ENCODE measurements at regions not wholly inside any gene's neighbourhood (a gene's known extent, or its start where the extent isn't known, plus 50 kb on each side); places are given as distances from the start of the nearest gene placed in this dataset.

DNA sequence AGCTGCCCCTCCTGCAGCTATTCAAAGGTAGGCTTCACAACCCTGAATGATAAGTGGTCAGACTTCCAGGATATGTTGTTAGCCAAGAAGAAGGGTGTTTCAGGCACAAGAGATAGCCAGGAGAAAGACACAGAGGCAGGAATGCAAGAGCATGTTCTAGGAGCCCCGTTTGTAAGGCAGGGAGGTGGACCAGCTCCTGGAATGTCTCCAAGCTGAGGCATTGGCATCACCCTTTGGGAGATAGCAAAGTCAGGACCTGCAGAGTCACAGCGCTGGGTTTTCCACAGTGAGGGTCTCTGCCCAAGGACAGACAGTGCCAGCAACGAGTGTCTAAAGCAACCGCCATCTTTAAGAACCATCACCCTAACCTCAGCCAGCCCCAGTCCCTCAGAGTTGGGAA lies 484.5 kb upstream of the ZMIZ1 start:
- BruUV-seq (replicated peaks): no TSS peak
- DNase-seq (ENCODE audit: low spot score): no peak
- no peaks in the 10 kb centered on the region for H3K9me2 ChIP-seq (ENCODE audit: insufficient read depth, low read length)
- no peaks in the 10 kb centered on the region for H3K4me1 ChIP-seq (ENCODE audit: insufficient read depth, low read length, poor library complexity, severe bottlenecking)
- CTCF ChIA-PET (ENCODE audit: unreplicated experiment): no interaction called here
- no peak overlapping the region for H3K27ac ChIP-seq (ENCODE audit: low read depth, low read length, poor library complexity, severe bottlenecking)
- H3K4me2 ChIP-seq (ENCODE audit: low read length): no peak overlapping the region
- H3K4me3 ChIP-seq (ENCODE audit: low read depth, low read length, poor library complexity, severe bottlenecking): no peak overlapping the region
- no peak overlapping the region for H2AFZ ChIP-seq (ENCODE audit: low read length)
- POLR2A ChIA-PET: no interaction called here
- intact Hi-C loops (cut with micrococcal nuclease; ENCODE audit: unreplicated experiment): no loop called here
- H3K9me3 ChIP-seq (ENCODE audit: low read length): no peaks in the 10 kb centered on the region
- H4K20me1 ChIP-seq (ENCODE audit: insufficient read depth, low read length): no peaks in the 10 kb centered on the region
- no peaks in the 10 kb centered on the region for H3K36me3 ChIP-seq (ENCODE audit: insufficient read depth, low read length)
- TF ChIP-seq, protein P1, sequence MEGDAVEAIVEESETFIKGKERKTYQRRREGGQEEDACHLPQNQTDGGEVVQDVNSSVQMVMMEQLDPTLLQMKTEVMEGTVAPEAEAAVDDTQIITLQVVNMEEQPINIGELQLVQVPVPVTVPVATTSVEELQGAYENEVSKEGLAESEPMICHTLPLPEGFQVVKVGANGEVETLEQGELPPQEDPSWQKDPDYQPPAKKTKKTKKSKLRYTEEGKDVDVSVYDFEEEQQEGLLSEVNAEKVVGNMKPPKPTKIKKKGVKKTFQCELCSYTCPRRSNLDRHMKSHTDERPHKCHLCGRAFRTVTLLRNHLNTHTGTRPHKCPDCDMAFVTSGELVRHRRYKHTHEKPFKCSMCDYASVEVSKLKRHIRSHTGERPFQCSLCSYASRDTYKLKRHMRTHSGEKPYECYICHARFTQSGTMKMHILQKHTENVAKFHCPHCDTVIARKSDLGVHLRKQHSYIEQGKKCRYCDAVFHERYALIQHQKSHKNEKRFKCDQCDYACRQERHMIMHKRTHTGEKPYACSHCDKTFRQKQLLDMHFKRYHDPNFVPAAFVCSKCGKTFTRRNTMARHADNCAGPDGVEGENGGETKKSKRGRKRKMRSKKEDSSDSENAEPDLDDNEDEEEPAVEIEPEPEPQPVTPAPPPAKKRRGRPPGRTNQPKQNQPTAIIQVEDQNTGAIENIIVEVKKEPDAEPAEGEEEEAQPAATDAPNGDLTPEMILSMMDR (conservative IDR thresholded peaks at IDR 0.05; ENCODE audit: low read length): no peak
- H3K79me2 ChIP-seq (ENCODE audit: insufficient read depth, low read depth, low read length): no peaks in the 10 kb centered on the region

DNA sequence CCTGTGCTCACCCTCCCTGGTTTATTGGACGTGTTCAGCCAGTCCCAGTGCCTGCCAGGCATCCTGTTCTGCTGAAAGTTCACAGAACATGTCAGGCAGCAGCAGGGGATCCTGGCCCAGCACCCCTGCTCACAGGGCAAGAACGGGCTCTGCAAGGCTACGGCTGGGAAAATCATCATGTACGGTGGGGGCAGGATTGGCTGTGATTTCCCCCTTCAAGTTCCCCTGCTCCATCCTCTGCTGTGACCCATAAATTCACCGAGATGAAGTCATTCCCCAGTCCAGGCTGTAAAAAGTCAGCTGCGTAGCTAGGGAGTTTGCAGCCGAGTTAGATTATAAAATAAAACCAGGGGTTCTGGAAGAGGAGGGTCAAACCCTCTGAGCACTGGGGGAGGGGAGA lies 484.1 kb upstream of the ZMIZ1 start:
- Histone ChIP-seq H3K27ac (ENCODE audit: low read depth, low read length, poor library complexity, severe bottlenecking) (no peak overlapping the region), H4K20me1 (ENCODE audit: insufficient read depth, low read length) (no peaks in the 10 kb centered on the region), H3K4me2 (ENCODE audit: low read length) (no peak overlapping the region), H3K9me2 (ENCODE audit: insufficient read depth, low read length) (no peaks in the 10 kb centered on the region), H3K36me3 (ENCODE audit: insufficient read depth, low read length) (no peaks in the 10 kb centered on the region), H3K9me3 (ENCODE audit: low read length) (no peaks in the 10 kb centered on the region), H2AFZ (ENCODE audit: low read length) (no peak overlapping the region), H3K79me2 (ENCODE audit: insufficient read depth, low read depth, low read length) (no peaks in the 10 kb centered on the region), H3K4me1 (ENCODE audit: insufficient read depth, low read length, poor library complexity, severe bottlenecking) (no peaks in the 10 kb centered on the region), H3K4me3 (ENCODE audit: low read depth, low read length, poor library complexity, severe bottlenecking) (no peak overlapping the region)
- no peak for DNase-seq (ENCODE audit: low spot score)
- no peak for TF ChIP-seq EZH2phosphoT487 (IDR thresholded peaks at IDR 0.05; ENCODE audit: borderline replicate concordance, low read depth, low read length)
- intact Hi-C loops (cut with micrococcal nuclease; ENCODE audit: unreplicated experiment): no loop called here
- ChIA-PET CTCF (ENCODE audit: unreplicated experiment) (no interaction called here), POLR2A (no interaction called here)
- no TSS peak for BruUV-seq (replicated peaks)

DNA sequence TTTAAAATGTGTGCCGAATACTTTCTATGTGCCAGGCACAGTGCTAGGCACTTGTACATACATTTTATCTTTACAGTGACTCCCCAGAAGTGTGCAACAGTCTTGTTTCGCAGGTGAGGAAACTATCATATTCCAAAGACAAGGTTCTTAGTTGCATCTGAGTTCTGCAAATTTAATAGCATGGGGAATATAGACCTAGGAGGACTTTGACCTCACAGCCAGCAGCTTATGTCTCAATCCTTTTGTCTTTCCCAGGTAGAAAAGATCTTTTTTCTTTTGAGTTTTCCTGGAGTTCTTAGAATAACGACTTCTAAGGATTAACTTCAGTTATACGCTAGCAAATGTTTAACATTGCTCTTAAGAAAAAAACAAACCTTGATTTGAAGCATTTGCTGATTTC lies 482.8 kb upstream of the ZMIZ1 start:
- H4K20me1 ChIP-seq (ENCODE audit: insufficient read depth, low read length): no peaks in the 10 kb centered on the region
- TF ChIP-seq, protein P1 (conservative IDR thresholded peaks at IDR 0.05; ENCODE audit: low read length): no peak
- intact Hi-C loops (cut with micrococcal nuclease; ENCODE audit: unreplicated experiment): no loop called here
- H3K4me1 ChIP-seq (ENCODE audit: insufficient read depth, low read length, poor library complexity, severe bottlenecking): no peaks in the 10 kb centered on the region
- H3K79me2 ChIP-seq (ENCODE audit: insufficient read depth, low read depth, low read length): no peaks in the 10 kb centered on the region
- ChIA-PET POLR2A (no interaction called here), CTCF (ENCODE audit: unreplicated experiment) (no interaction called here)
- no peak for DNase-seq (ENCODE audit: low spot score)
- no peaks in the 10 kb centered on the region for H3K9me3 ChIP-seq (ENCODE audit: low read length)
- no peak overlapping the region for H3K4me2 ChIP-seq (ENCODE audit: low read length)
- no TSS peak for BruUV-seq (replicated peaks)
- no peak overlapping the region for H3K4me3 ChIP-seq (ENCODE audit: low read depth, low read length, poor library complexity, severe bottlenecking)
- H3K9me2 ChIP-seq (ENCODE audit: insufficient read depth, low read length): no peaks in the 10 kb centered on the region
- H3K36me3 ChIP-seq (ENCODE audit: insufficient read depth, low read length): no peaks in the 10 kb centered on the region
- H3K27ac ChIP-seq (ENCODE audit: low read depth, low read length, poor library complexity, severe bottlenecking): no peak overlapping the region
- no peak overlapping the region for H2AFZ ChIP-seq (ENCODE audit: low read length)

All from OCI-LY7 (cell line).